HL-60 (cell line): ENCODE measurements at regions not wholly inside any gene's neighbourhood (a gene's known extent, or its start where the extent isn't known, plus 50 kb on each side); places are given as distances from the start of the nearest gene placed in this dataset.

ENCODE experiments used
- DNase-seq, 2 experiments: peaks; one replicate each; pipeline ENCODE4 v3.0.0-alpha.2; 2010 to 2020; ENCODE audit warnings: low read depth in 1 of 2, low spot score in 1 of 2
- H3K27ac ChIP-seq: fragments of 250-450 bp; sonication (Bioruptor Pico); replicated peaks from 2 replicates; pipeline ENCODE4 v1.5.1; 2020; ENCODE audit warnings: mild to moderate bottlenecking, moderate library complexity
- H3K27me3 ChIP-seq: fragments of 250-450 bp; sonication (Bioruptor Pico); 2 replicates; pipeline ENCODE4 v1.5.1; 2021; ENCODE audit warnings: mild to moderate bottlenecking, moderate library complexity; ENCODE audit not compliant: insufficient read depth, poor library complexity, severe bottlenecking
- H3K4me3 ChIP-seq: replicated peaks from 2 replicates; pipeline ENCODE4 v1.5.1; 2011; ENCODE audit warnings: mild to moderate bottlenecking, control low read depth, low read length; ENCODE audit not compliant: insufficient read depth
- CTCF ChIP-seq: IDR thresholded peaks from one replicate; pipeline ENCODE4 v1.5.1; 2011; ENCODE audit warnings: low read length, control low read depth, inconsistent platforms; ENCODE audit not compliant: insufficient read depth
- GABPA ChIP-seq: IDR thresholded peaks from 2 replicates; pipeline ENCODE4 v1.6.1; 2012; ENCODE audit warnings: low read depth
- POLR2AphosphoS5 ChIP-seq: IDR thresholded peaks from 2 replicates; pipeline ENCODE4 v1.6.1; 2012; ENCODE audit warnings: low read depth
- REST ChIP-seq: IDR thresholded peaks from 2 replicates; pipeline ENCODE4 v1.6.1; 2012; ENCODE audit warnings: low read depth; ENCODE audit not compliant: insufficient replicate concordance
- SPI1 ChIP-seq: IDR thresholded peaks from 2 replicates; pipeline ENCODE4 v1.6.1; 2012; ENCODE audit warnings: low read depth, mild to moderate bottlenecking, borderline replicate concordance

DNA sequence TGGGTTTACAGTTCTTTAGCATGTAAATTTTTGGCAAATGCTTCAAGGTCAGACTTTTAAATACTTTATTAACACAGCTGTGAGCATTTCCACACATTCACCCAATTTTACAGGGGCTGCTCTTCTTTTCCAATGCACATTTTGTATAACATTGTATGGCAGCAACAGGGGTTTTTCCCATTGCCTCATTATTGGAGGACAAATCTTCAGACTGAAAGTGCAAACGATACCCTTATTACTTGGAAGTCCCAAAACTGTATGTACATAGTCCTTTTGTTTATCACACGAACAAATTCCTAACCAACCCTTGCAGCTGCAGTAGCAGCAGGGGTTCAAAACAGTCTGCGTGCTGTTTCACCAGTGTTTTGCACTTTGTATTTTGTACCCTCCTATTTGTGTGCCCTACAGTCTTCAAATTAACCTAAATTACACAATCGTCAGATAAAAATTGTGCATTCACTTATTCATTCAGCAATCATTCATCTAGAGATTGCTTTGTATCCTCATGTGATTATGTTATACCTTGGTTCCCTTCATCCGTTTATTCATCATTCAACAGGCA, 330.7 kb upstream of the RASGEF1B start:
- no peak for TF ChIP-seq GABPA
- TF ChIP-seq REST, result no peak
- no peak for TF ChIP-seq POLR2AphosphoS5
- no peak for TF ChIP-seq SPI1
- no peak for TF ChIP-seq CTCF
- Histone ChIP-seq H3K4me3 (no peak overlapping the region), H3K27me3 (no peaks in the 10 kb centered on the region), H3K27ac (no peak overlapping the region)
- DNase-seq, result no peak

DNA sequence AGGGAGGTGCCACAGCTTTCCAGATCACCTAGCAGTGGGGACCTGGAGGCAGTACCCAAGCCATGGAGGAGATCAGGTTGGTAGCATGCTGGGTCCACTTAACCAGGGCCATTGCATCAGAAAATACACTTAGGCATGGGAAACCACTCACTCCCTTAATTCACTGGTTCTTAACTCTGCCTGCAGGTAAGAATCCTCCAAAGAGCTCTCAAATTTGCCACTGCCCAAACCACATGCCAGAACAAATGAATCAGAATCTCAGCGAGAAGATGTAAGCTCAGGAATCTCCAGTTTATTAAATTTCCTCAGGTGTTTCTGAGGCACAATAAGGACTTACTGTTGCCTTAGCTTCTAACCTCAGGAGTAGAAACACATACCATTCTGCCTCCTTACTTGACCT, 327.7 kb upstream of the RASGEF1B start:
- no peaks in the 10 kb centered on the region for H3K27me3 ChIP-seq
- DNase-seq, result no peak
- H3K27ac ChIP-seq, result no peak overlapping the region
- TF ChIP-seq POLR2AphosphoS5 (no peak), GABPA (no peak), REST (no peak), SPI1 (no peak), CTCF (no peak)
- H3K4me3 ChIP-seq, result no peak overlapping the region

- no peak overlapping the region for H3K27ac ChIP-seq
- H3K27me3 ChIP-seq, result no peaks in the 10 kb centered on the region
- no peak overlapping the region for H3K4me3 ChIP-seq
- TF ChIP-seq POLR2AphosphoS5, result no peak
- TF ChIP-seq GABPA, result no peak
- no peak for TF ChIP-seq SPI1
- TF ChIP-seq REST, result no peak
- no peak for TF ChIP-seq CTCF
- DNase-seq, result no peak
These were observed 325.3 kb upstream of the RASGEF1B start for GRCh38 chr4:81796790-81797528.
